BLaER1 (cell line): ENCODE measurements at regions not wholly inside any gene's neighbourhood (a gene's known extent, or its start where the extent isn't known, plus 50 kb on each side); places are given as distances from the start of the nearest gene placed in this dataset.
A peak's percentile ranks its signal among the peaks of the same experiment; 100 is the strongest.

Experiments
- H3K27ac ChIP-seq: shearing (Covaris generic); formaldehyde crosslinking; 2 replicates; pipeline ENCODE4 v1.8.1; 2022
- H3K27me3 ChIP-seq: shearing (Covaris generic); formaldehyde crosslinking; 2 replicates; pipeline ENCODE4 v1.8.1; 2022
- H3K36me3 ChIP-seq: shearing (Covaris generic); formaldehyde crosslinking; 2 replicates; pipeline ENCODE4 v1.8.1; 2022
- H3K4me1 ChIP-seq: shearing (Covaris generic); formaldehyde crosslinking; 2 replicates; pipeline ENCODE4 v1.8.1; 2022
- H3K4me2 ChIP-seq: shearing (Covaris generic); formaldehyde crosslinking; 2 replicates; pipeline ENCODE4 v1.8.1; 2022
- H3K4me3 ChIP-seq: shearing (Covaris generic); formaldehyde crosslinking; 2 replicates; pipeline ENCODE4 v1.8.1; 2022
- H3K9ac ChIP-seq: shearing (Covaris generic); formaldehyde crosslinking; 2 replicates; pipeline ENCODE4 v1.8.1; 2022
- H3K9me3 ChIP-seq: shearing (Covaris generic); formaldehyde crosslinking; 2 replicates; pipeline ENCODE4 v1.8.1; 2022
- H4K20me1 ChIP-seq: shearing (Covaris generic); formaldehyde crosslinking; 2 replicates; pipeline ENCODE4 v1.8.1; 2022
- Cebpa-rat ChIP-seq: shearing (Covaris generic); IDR thresholded peaks from 2 replicates; pipeline ENCODE4 v1.8.1; 2022

DNA sequence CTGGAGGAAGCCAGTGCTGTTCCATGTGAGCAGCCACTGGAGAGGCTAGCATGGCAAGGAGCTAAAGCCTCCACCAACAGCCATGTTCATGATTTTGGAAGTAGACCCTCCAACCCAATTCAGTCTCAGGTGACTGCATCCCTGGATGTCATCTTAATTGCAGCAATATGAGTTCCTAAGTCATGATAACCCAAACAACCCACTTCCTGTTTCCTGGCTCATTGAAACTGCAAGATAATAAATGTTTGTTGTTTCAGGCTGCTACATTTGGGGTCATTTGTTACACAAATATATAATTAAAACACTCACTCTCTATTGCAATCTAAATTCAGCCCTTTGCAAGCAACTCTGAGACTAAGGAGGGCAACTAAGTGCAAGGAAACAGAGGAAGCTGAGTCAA lies 62.4 kb upstream of the SLC24A5 start:
- Histone ChIP-seq H3K9ac (no peak overlapping the region), H3K36me3 (no peaks in the 10 kb centered on the region), H4K20me1 (no peaks in the 10 kb centered on the region), H3K4me3 (no peak overlapping the region), H3K27ac (no peak overlapping the region), H3K27me3 (no peaks in the 10 kb centered on the region), H3K9me3 (no peaks in the 10 kb centered on the region), H3K4me1 (peaks cover 15% of the 10 kb centered on the region), H3K4me2 (peak overlapping the region; percentile 37; the same call in 1 of the 2 replicates)
- no peak for TF ChIP-seq Cebpa-rat

DNA sequence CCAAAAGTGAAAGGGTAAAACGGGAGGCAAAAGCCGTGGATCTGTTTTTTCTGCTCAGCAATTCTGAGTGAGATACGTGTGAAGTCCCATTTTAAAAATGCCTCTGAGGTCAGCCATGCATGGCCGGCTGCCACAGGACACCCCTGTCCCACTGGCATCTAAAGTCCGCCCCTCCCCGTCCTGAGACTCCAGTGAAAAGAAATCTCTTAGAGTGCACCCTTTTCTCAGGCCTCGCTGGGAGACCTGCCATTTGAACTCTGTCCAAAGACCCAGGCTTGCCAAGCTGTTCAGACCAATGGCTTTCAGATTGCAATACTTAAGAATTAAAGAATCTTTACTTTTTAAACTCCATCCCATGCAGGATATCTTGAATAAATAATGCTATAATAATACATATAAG lies 61.0 kb upstream of the SLC24A5 start:
- no peaks in the 10 kb centered on the region for H3K9me3 ChIP-seq
- H3K4me1 ChIP-seq = peaks cover 15% of the 10 kb centered on the region
- no peak overlapping the region for H3K4me3 ChIP-seq
- no peaks in the 10 kb centered on the region for H3K36me3 ChIP-seq
- H3K27ac ChIP-seq = no peak overlapping the region
- TF ChIP-seq Cebpa-rat = no peak
- no peak overlapping the region for H3K4me2 ChIP-seq
- no peaks in the 10 kb centered on the region for H4K20me1 ChIP-seq
- H3K27me3 ChIP-seq = no peaks in the 10 kb centered on the region
- H3K9ac ChIP-seq = no peak overlapping the region

DNA sequence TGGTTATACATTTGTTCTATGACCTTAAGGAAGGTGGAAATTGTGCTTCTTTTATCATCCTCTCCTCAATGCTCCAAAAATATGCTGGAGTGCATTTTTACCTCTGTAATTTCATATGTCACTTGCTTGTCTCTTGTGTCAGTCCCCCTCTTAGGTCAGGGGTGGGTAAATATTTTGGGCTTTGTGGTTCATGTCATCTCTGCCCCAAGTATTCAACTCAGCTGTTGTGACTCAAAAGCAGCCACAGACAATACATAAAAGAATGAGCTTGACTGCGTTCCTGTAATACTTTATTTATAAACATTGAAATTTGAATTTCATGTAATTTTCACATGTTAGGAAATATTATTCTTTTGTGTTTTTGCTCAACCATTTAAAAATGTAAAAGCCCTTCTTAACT lies 60.4 kb upstream of the SLC24A5 start:
- Histone ChIP-seq H3K27ac (no peak overlapping the region), H3K27me3 (no peaks in the 10 kb centered on the region), H3K4me2 (no peak overlapping the region), H3K9ac (no peak overlapping the region), H3K36me3 (no peaks in the 10 kb centered on the region), H4K20me1 (no peaks in the 10 kb centered on the region), H3K4me1 (peaks cover 17% of the 10 kb centered on the region), H3K9me3 (no peaks in the 10 kb centered on the region), H3K4me3 (no peak overlapping the region)
- no peak for TF ChIP-seq Cebpa-rat

GRCh38 chr15:48061605-48062004 lies 59.2 kb upstream of the SLC24A5 start:
- Histone ChIP-seq H3K27ac (no peak overlapping the region), H4K20me1 (no peaks in the 10 kb centered on the region), H3K9me3 (no peaks in the 10 kb centered on the region)

GRCh38 chr15:48062148-48062872 lies 58.5 kb upstream of the SLC24A5 start:
- no peaks in the 10 kb centered on the region for H3K27me3 ChIP-seq
- H3K36me3 ChIP-seq = no peaks in the 10 kb centered on the region
- TF ChIP-seq Cebpa-rat = no peak
- H3K4me1 ChIP-seq = peaks cover 28% of the 10 kb centered on the region
- H3K27ac ChIP-seq = no peak overlapping the region
- H3K4me3 ChIP-seq = no peak overlapping the region
- no peak overlapping the region for H3K9ac ChIP-seq
- H3K4me2 ChIP-seq = peak overlapping the region; percentile 0; the same call in 1 of the 2 replicates
- no peaks in the 10 kb centered on the region for H3K9me3 ChIP-seq
- H4K20me1 ChIP-seq = no peaks in the 10 kb centered on the region

More at GRCh38 chr15:48061605-48062004, 59.2 kb upstream of the SLC24A5 start:
- no peak overlapping the region for H3K4me3 ChIP-seq
- H3K9ac ChIP-seq = no peak overlapping the region
- no peak overlapping the region for H3K4me2 ChIP-seq
- peaks cover 25% of the 10 kb centered on the region for H3K4me1 ChIP-seq
- no peaks in the 10 kb centered on the region for H3K36me3 ChIP-seq
- H3K27me3 ChIP-seq = no peaks in the 10 kb centered on the region
- TF ChIP-seq Cebpa-rat = no peak

- Histone ChIP-seq H3K27ac (no peak overlapping the region), H3K27me3 (no peaks in the 10 kb centered on the region), H3K4me3 (no peak overlapping the region), H4K20me1 (no peaks in the 10 kb centered on the region), H3K4me1 (peaks cover 23% of the 10 kb centered on the region), H3K9ac (no peak overlapping the region), H3K36me3 (no peaks in the 10 kb centered on the region), H3K9me3 (no peaks in the 10 kb centered on the region), H3K4me2 (no peak overlapping the region)
- no peak for TF ChIP-seq Cebpa-rat
These were observed 57.3 kb upstream of the SLC24A5 start for GRCh38 chr15:48063411-48063985.

GRCh38 chr15:48064421-48064820 lies 56.4 kb upstream of the SLC24A5 start:
- Histone ChIP-seq H3K4me2 (no peak overlapping the region), H3K27ac (no peak overlapping the region), H3K4me1 (peaks cover 19% of the 10 kb centered on the region), H3K4me3 (no peak overlapping the region), H4K20me1 (no peaks in the 10 kb centered on the region), H3K27me3 (no peaks in the 10 kb centered on the region), H3K36me3 (no peaks in the 10 kb centered on the region), H3K9me3 (no peaks in the 10 kb centered on the region), H3K9ac (no peak overlapping the region)
- no peak for TF ChIP-seq Cebpa-rat

GRCh38 chr15:48066456-48066855 lies 54.3 kb upstream of the SLC24A5 start:
- H3K4me1 ChIP-seq = peaks cover 19% of the 10 kb centered on the region
- no peaks in the 10 kb centered on the region for H3K9me3 ChIP-seq
- peak overlapping the region; percentile 15 for H3K4me2 ChIP-seq
- no peak for TF ChIP-seq Cebpa-rat
- no peaks in the 10 kb centered on the region for H3K27me3 ChIP-seq
- H3K27ac ChIP-seq = no peak overlapping the region
- no peaks in the 10 kb centered on the region for H4K20me1 ChIP-seq
- no peak overlapping the region for H3K4me3 ChIP-seq
- no peak overlapping the region for H3K9ac ChIP-seq
- no peaks in the 10 kb centered on the region for H3K36me3 ChIP-seq
